ENCODE measurements at regions not wholly inside any gene's neighbourhood (a gene's known extent, or its start where the extent isn't known, plus 50 kb on each side); places are given as distances from the start of the nearest gene placed in this dataset.

DNA sequence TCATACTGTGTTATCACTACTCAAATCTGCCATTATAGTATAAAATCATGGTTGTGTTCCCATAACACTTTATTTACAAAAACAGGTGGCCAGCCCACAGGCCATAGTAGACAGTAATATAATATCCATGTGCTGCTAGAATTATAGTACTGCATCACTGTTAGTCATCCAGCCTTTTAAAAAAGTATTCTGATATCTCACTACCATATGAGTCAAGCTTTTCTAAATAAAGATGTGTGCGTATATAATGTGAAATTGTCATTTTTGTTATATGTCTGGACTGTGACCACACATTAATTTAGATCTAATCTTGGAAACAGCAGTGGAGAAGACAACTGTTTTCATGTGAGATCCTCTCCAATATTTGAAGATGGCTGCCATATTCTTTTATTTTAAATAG lies 1049.1 kb upstream of the GOT2 start:
- no peak for TF ChIP-seq POLR2A (IDR thresholded peaks at IDR 0.05)
- TF ChIP-seq, protein P1, sequence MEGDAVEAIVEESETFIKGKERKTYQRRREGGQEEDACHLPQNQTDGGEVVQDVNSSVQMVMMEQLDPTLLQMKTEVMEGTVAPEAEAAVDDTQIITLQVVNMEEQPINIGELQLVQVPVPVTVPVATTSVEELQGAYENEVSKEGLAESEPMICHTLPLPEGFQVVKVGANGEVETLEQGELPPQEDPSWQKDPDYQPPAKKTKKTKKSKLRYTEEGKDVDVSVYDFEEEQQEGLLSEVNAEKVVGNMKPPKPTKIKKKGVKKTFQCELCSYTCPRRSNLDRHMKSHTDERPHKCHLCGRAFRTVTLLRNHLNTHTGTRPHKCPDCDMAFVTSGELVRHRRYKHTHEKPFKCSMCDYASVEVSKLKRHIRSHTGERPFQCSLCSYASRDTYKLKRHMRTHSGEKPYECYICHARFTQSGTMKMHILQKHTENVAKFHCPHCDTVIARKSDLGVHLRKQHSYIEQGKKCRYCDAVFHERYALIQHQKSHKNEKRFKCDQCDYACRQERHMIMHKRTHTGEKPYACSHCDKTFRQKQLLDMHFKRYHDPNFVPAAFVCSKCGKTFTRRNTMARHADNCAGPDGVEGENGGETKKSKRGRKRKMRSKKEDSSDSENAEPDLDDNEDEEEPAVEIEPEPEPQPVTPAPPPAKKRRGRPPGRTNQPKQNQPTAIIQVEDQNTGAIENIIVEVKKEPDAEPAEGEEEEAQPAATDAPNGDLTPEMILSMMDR (IDR thresholded peaks at IDR 0.05) = no peak
- 79 to 82% methylated on average over 1 of the region's 1 CpG for WGBS, 2 donors

DNA sequence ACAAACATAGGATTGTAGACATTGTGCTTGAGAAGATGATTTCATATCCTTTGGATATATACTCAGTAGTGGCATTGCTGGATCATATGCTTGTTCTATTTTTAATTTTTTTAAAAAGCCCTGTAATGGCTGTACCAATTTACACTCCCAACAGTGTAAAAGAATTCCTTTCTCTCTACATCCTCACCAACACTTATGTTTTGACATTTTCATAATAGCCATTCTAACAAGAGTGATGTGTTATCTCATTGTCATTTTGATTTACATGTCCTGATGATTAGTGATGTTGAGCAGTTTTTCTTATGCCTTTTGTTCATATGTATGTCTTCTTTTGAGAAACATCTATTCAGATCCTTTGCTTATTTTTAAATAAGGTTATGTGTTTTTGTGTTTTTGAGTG lies 1039.2 kb upstream of the GOT2 start:
- no peaks in the 10 kb centered on the region for H3K27me3 ChIP-seq
- H3K4me3 ChIP-seq = no peak overlapping the region
- ATAC-seq (no peak), DNase-seq (no peak)
- H3K9me3 ChIP-seq = no peaks in the 10 kb centered on the region
- intact Hi-C loops (cut with DNase I) = no loop called here
- H3K36me3 ChIP-seq (replicated peaks in 1 of 2; ENCODE audit: insufficient read depth in 1 of 2, low read depth in 2 of 2) = no peaks in the 10 kb centered on the region
- no peaks in the 10 kb centered on the region for H3K4me1 ChIP-seq
- H3K27ac ChIP-seq = no peak overlapping the region
- TF ChIP-seq, protein P1 (IDR thresholded peaks at IDR 0.05) = no peak
- TF ChIP-seq POLR2A (IDR thresholded peaks at IDR 0.05) = no peak

More for the DNA sequence above, 1049.1 kb upstream of the GOT2 start:
- ATAC-seq (no peak), DNase-seq (no peak)
- no peak overlapping the region for H3K27ac ChIP-seq
- H3K36me3 ChIP-seq (replicated peaks in 1 of 2; ENCODE audit: insufficient read depth in 1 of 2, low read depth in 2 of 2) = no peaks in the 10 kb centered on the region
- H3K4me1 ChIP-seq = no peaks in the 10 kb centered on the region
- H3K9me3 ChIP-seq = no peaks in the 10 kb centered on the region
- no peaks in the 10 kb centered on the region for H3K27me3 ChIP-seq
- H3K4me3 ChIP-seq = no peak overlapping the region
- intact Hi-C loops (cut with DNase I) = no loop called here

DNA sequence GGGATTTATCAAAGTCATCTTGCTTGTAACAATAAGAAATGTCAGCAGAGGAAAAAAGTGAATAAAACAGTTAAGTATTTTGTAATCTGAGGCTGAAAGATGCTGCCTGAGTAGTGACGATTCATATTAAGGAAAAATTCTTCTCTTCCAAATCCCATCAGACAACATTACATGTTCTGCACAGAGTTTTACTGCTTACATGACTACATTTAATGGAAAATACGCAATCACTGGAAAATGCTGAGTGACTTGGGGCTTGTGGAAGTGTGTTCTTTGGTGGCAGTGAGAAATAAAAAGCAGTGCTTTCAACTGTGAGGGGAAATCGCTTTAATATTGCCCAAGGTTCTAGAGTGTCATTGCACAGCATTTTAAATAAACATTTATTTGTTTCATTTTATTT lies 1025.2 kb upstream of the GOT2 start:
- DNase-seq (no peak), ATAC-seq (no peak)
- no peak overlapping the region for H3K27ac ChIP-seq
- TF ChIP-seq POLR2A (IDR thresholded peaks at IDR 0.05) = no peak
- TF ChIP-seq, protein P1 (IDR thresholded peaks at IDR 0.05) = no peak
- H3K36me3 ChIP-seq (replicated peaks in 1 of 2; ENCODE audit: insufficient read depth in 1 of 2, low read depth in 2 of 2) = no peaks in the 10 kb centered on the region
- no peaks in the 10 kb centered on the region for H3K27me3 ChIP-seq
- no peaks in the 10 kb centered on the region for H3K4me1 ChIP-seq
- H3K4me3 ChIP-seq = no peak overlapping the region
- peaks cover 0 to 3% (median 0%) of the 10 kb centered on the region in 3 donors for H3K9me3 ChIP-seq
- WGBS, 2 donors = 55 to 60% methylated on average over 3 of the region's 3 CpGs
- intact Hi-C loops (cut with DNase I) = no loop called here

DNA sequence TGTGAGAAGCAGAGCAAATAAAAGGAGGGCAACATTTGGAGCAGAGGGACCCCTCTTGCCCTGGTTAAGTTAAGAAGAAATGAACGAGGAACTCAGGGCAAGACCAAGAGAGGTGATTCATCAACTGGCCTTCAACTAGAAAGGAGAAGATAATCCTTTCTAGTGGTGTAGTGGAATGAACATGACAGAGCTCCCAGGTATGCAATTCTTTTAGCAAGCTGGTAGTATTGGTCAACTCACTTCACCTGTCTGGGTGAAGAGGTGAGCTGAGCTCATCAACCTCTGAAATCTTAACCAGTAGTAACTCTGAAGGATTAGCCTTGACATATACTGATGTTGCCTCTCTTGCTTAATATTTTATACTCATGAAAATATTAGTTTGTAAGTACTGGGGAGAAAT lies 1024.7 kb upstream of the GOT2 start:
- 28 to 32% methylated on average over 1 of the region's 1 CpG for WGBS, 2 donors
- no peak for TF ChIP-seq POLR2A (IDR thresholded peaks at IDR 0.05)
- TF ChIP-seq, protein P1 (IDR thresholded peaks at IDR 0.05) = no peak
- intact Hi-C loops (cut with DNase I) = no loop called here

DNA sequence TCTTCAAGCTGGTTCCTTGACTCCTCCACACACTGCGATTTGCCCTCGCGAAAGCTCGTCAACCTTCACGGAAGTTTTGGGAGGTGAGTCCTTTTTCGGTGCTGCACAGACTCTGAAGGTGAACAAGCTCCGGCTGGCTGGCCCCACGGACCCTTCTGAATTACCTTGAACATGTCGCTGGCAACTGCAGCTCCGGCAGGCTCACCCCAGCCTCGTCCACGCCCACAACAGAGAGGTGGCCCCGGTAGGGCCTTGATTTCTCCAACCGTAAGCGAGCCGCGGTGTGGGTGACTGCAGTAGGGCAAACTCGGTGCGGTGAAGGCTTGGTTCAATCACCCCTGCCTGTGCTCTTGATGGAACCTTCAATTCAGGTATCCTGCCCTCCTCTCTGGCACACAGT lies 1020.7 kb upstream of the GOT2 start:
- peak in 1 of 4 donors; percentile 3 for DNase-seq
- intact Hi-C loops (cut with DNase I) = no loop called here
- H3K9me3 ChIP-seq = no peaks in the 10 kb centered on the region
- H3K27me3 ChIP-seq = no peaks in the 10 kb centered on the region
- H3K36me3 ChIP-seq (replicated peaks in 1 of 2; ENCODE audit: insufficient read depth in 1 of 2, low read depth in 2 of 2) = no peaks in the 10 kb centered on the region
- no peak for ATAC-seq
- H3K4me1 ChIP-seq = no peaks in the 10 kb centered on the region
- 78 to 83% methylated on average over 19 of the region's 19 CpGs for WGBS, 2 donors
- TF ChIP-seq, protein P1 (IDR thresholded peaks at IDR 0.05) = no peak
- TF ChIP-seq POLR2A (IDR thresholded peaks at IDR 0.05) = no peak
- no peak overlapping the region for H3K4me3 ChIP-seq
- no peak overlapping the region for H3K27ac ChIP-seq

More for the DNA sequence above, 1024.7 kb upstream of the GOT2 start:
- no peaks in the 10 kb centered on the region for H3K27me3 ChIP-seq
- H3K4me3 ChIP-seq = no peak overlapping the region
- no peaks in the 10 kb centered on the region for H3K9me3 ChIP-seq
- H3K36me3 ChIP-seq (replicated peaks in 1 of 2; ENCODE audit: insufficient read depth in 1 of 2, low read depth in 2 of 2) = no peaks in the 10 kb centered on the region
- H3K4me1 ChIP-seq = no peaks in the 10 kb centered on the region
- DNase-seq = no peak
- H3K27ac ChIP-seq = no peak overlapping the region
- no peak for ATAC-seq
